SIG-M5 treated with dmso at 0.1 percent for 504 hours (cell line): ENCODE measurements at regions not wholly inside any gene's neighbourhood (a gene's known extent, or its start where the extent isn't known, plus 50 kb on each side); places are given as distances from the start of the nearest gene placed in this dataset.
"Not testable (repeated sequence)": the region's sequence is repeated elsewhere in the genome, so short reads cannot be mapped to it uniquely, and the experiment has no call there.

Experiments
- DNase-seq: peaks from one replicate; lab custom pipeline; 2025; ENCODE audit not compliant: unreplicated experiment; lab: John Stamatoyannopoulos, UW

DNA sequence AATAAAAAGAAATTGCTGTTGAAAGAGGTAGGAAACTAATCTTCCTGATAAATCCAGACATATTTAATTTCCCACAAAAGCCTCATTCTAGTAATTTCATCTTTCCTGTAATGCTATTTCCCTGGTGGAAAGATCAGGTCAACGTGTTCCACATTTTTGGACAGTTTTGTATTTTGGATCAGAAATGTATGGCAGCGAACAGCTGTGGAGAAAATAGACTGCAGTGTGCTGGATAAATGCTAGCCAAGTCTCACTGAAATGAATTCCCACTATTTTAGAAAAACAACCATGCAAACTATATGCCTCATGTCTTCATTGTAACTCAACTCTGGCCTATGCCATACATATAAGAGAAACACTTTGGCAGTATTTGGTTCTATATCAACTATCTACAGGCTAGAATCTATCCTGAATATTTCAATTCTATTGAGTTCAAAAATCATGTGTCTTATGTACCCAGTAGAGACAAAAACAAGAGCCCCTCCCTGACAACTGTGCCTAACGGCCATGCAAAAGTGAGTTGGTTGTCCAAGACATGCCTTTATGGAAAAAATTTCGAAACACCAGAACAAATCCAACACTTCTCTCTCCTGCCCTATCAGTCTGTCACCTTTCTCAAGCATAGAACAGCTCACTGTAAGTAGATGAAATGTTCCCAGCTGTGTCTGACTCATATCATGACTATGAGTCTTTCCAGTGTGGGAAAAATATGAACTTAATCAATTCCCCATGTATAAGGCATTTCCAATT, 191.3 kb upstream of the NREP start:
- DNase-seq: no peak

DNA sequence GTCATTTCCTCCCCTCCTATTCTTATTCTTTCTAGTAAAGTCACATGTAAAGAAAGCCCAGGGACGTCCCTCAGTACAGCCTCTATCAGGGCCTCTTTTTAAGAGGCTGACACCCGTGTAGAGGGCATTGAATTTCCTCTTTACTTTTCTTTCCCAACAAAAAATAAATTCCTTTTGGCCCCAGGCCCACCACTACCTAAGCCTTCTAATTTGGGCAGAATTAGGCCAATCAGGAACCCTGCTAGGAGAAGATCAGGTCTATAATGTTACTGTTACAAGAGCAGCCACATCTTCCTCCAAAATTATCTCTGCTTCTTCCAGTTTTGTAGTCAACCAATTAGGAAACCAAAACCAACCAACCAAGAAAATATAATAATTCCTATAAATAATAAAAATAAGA, 189.6 kb upstream of the NREP start:
- DNase-seq: no peak

DNA sequence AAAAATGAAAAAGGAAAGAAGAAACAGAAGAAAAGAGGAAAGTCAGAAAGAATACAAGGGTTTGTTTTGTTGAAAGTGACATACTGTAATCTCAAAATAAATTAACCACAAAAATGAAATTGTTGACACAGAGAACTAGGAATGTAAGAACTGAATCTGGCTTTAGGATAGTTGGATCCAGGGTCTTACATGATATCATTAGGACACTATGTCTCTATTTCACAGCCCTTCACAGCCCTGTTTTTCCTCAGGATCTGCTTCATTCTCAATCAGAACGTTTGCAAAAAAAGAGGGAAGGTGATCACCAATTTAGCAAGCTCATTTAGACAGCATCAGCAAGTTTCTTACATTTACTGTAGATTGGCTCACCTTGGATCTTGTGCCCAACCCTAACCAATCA, 188.5 kb upstream of the NREP start:
- no peak for DNase-seq

DNA sequence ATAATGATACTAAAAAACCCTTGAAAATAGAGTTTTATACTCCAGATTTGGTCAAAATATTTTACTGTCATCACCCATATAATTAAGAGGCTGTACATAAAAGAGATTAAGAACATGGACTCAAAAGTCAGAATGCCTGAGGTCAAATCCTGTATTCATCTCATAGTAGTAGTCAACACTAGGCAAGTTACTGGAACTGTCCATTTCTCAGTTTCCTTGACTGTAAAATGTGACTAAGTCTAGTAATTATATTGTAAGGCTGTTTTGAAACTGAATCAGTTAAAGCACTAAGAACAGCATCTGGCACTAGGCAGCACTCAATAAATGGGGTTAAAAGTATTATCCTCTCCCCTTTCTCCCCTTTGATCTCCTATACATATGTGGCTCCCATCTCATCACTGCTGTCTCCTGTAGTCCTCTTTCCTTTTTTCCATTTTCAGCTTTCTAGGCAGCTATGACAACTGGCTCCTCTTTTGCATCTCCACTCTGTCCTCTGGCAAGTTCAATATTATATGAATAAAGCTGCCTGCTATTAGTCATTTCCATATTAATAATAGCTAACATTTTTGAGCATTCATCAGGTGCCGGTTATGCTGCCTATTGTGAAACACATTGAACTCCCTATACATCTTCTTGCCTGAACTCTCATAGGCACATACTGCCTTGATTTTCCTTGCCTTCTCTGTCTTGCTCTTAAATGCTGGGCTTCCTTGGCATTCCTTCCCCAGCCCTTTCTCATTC, 185.8 kb upstream of the NREP start:
- DNase-seq: no peak

DNA sequence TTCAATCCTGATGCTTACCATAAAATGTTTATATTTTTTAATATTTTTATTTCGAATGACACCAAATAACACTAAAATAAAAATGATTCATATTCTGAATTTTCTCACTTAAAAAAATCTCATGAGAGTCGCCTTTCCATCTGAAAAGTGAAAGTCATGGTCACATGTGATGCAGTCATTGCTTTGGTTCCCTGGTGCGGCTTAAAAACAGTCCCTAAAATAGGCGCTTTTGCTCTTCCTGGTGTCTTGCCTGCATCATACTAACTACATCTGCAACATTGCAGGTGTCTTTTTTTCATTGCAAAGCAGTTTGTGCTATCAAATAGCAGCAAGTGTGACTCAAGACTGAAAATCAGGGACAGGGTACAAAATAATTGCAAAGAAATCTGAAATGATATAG, 185.2 kb upstream of the NREP start:
- DNase-seq: no peak

GRCh38 chr5:111937094-111937493, 180.1 kb upstream of the NREP start:
- no peak for DNase-seq

- no peak for DNase-seq
These were observed 178.8 kb upstream of the NREP start for GRCh38 chr5:111935835-111936234.

- DNase-seq: no peak
These were observed 178.0 kb upstream of the NREP start for GRCh38 chr5:111935009-111935408.

- no peak for DNase-seq
These were observed 177.5 kb upstream of the NREP start for GRCh38 chr5:111934511-111934910.

DNA sequence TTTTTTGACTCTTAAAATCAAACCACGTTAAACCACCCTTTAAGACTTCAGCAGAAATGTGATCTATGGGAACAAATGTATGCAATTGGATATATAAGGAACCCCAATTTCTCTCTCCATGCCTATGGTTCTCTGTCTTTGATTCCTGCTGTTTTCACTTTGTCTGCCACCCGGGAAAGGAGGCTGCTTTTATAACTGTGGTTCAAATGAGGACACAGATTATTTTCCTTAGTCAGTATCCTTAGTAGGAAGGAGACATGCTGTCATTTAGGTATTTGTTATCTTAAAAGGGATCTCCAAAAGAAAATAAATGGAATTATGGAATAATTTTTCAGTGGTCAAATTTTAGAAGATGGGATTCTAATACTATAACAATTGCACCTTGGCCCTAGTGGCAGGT, 176.1 kb upstream of the NREP start:
- no peak for DNase-seq

DNA sequence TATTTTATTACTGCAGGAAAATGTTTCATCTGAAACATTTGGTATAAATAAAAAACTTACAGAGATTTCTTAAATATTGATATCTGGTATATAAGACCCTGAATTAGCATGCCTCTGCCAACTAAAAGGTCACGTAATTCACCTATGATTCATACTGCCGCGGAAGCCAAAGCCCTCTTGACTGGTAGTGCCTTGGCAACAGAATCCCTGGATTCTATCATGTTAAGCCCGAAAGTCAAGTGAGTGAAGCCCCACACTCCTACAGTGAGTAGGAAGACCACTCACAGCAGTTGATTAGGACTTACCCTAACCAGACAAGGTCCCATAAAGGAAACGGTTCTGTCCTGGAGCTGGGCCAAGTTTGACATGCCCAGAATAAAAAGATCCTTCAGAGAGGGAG, 175.6 kb upstream of the NREP start:
- no peak for DNase-seq

DNA sequence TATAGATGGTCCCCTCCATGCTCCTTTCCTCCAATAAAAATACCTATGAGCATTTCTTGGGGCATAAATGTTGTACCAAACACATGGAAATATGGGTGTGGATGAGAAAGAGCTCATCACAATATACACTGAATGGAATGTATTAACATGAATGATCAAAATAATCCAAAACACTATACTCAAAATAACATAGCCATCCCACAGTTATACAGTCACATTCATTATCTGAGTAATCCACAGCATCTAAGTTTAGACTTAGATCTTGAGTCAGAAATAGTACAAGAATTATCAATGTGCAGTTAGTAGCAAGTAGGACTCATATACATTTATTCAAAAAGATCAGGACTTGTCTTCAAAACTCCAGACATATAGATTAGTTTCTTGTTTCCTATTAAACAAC, 175.2 kb upstream of the NREP start:
- no peak for DNase-seq

- DNase-seq: peak; percentile 35
These were observed 174.7 kb upstream of the NREP start for GRCh38 chr5:111931655-111932054.

GRCh38 chr5:111930905-111931461, 174.0 kb upstream of the NREP start:
- peak; percentile 65 for DNase-seq

DNA sequence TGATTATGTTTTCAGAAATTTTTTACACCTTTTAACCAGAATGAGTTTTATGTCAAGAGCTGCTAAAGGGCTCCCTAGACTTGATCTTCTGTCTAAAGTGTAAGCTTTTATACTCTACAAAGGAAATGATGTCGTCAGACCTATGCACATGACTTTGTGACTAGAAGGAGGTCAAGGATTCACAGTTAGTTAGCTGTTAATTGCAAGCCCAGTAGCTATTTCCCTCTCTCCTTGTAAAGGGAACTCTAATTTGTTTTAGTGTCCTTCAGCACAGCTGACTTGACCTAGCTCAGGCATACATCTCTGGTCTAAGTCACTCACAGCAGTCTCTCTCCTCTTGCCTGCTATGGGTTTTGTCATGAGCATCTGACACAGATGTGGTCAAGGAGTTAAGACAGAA, 173.5 kb upstream of the NREP start:
- DNase-seq: peak; percentile 84

DNA sequence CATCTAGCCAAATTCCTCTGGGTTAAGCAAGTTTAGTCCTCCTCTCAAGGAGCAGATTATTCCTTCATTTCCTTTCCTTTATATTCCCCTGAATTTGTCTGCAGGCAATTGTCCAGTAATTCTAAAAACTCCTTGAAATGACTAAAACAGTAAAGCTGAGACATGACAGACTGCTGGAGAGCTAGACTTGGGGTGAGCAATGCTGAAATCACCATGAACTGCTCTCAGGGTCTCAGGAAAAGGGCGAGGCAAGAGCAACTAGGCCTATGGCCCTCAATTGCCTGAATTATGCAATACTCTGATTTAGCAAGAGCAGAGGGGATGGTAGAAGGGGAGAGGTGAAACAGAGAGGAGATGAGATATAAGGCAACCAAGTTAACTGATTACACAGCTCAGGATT, 172.9 kb upstream of the NREP start:
- DNase-seq: peak; percentile 92

- DNase-seq: no peak
These were observed 172.3 kb upstream of the NREP start for GRCh38 chr5:111929261-111929660.

DNA sequence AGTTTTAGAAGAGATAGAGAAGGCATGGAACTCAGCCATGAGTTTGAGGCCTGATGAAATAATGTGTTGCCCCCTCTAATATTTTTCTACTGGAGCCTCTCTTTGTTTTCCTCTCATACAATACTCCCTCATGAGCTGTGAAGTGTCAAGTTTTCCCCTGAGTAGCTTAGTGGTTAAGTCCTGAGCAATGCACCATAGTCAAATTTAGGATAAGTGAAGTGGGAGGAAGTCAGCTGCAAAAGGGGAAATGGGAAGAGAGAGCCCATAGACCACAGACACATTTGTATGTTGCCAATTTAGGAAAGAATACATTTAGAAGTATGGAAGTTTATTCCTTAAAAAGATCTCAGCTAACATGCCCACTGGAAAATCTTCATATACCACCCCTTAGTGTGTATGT, 171.5 kb upstream of the NREP start:
- DNase-seq: peak; percentile 81

DNA sequence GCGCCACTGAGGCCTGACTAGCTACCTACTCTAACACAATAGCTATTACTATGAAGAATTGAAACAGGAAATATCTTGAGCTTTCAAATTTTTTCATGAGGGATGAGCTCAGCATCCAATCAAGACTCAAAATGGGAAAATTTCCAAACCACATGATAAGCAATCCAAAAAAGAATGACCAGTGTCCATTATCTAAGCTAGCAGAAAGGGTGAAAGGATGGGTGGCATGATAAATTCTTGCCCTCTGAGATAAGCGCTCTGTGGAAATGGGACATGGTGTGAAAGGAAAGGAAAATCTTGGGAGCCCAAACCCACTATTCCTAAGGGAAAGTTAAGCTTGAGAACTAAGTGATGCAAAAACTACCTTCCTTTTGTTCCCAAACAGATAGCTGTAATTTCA, 170.2 kb upstream of the NREP start:
- DNase-seq: no peak

DNA sequence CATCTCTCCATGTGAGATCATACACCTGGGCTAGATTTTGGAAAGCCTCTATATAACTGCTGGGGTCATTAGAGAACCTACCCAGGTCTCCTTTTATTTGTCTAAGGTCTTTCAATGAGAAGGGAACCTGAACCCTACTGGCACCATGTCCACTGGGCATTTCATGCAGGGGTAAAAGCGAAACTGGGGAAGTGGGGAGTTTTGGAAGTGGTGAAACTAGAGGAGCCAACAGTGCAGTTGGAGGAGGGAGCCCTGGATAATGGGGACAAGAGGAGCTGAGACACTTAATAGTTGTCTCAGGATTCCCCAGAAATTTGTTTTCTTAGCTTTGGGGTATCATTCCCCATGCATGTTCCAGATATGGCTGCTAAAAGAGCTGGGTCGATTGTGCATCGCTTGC, 169.0 kb upstream of the NREP start:
- no peak for DNase-seq

GRCh38 chr5:111922344-111922743, 165.3 kb upstream of the NREP start:
- no peak for DNase-seq

DNA sequence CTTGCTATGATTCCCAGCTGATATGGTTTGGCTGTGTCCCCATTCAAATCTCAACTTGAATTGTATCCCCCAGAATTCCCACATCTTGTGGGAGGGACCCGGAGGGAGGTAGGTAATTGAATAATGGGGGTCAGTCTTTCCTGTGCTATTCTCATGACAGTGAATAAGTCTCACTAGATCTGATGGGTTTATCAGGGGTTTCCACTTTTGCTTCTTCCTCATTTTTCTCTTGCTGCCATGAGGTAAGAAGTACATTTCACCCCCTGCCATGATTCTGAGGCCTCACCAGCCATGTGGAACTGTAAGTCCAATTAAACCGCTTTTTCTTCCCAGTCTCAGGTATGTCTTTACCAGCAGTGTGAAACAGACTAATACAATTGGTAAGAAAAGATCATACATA, 164.7 kb upstream of the NREP start:
- DNase-seq: not testable (repeated sequence)
